Posterior cingulate gyrus (tissue), 11 donors: ENCODE measurements at regions not wholly inside any gene's neighbourhood (a gene's known extent, or its start where the extent isn't known, plus 50 kb on each side); places are given as distances from the start of the nearest gene placed in this dataset.

Source experiments
- DNase-seq, 10 donors: peaks; one replicate each; pipeline versions ENCODE4 v3.0.0 to v3.0.0-alpha.2; 2020 to 2021; ENCODE audit warnings: mixed read lengths in 3 of 10
- intact Hi-C: fragments of 100-400 bp; cut with DNase I; formaldehyde crosslinking; loops from one replicate; pipeline ENCODE4 v1.15.1; 2023

GRCh38 chr2:71759060-71759459, 305.7 kb downstream of the DYSF start:
- intact Hi-C loops = no loop called here
- no peak for DNase-seq

GRCh38 chr2:71757351-71757750, 304.0 kb downstream of the DYSF start:
- intact Hi-C loops = no loop called here
- DNase-seq = no peak

GRCh38 chr2:71756280-71756906, 303.0 kb downstream of the DYSF start:
- intact Hi-C loops = no loop called here
- no peak for DNase-seq

GRCh38 chr2:71751590-71751989, 298.2 kb downstream of the DYSF start:
- intact Hi-C loops = no loop called here
- DNase-seq = no peak

- intact Hi-C loops = no loop called here
- no peak for DNase-seq
Measured at GRCh38 chr2:71749671-71750101, 296.3 kb downstream of the DYSF start.

- DNase-seq = peak in 1 of 10 donors; percentile 73
- intact Hi-C loops = no loop called here
Measured at GRCh38 chr2:71748227-71748626, 294.9 kb downstream of the DYSF start.

GRCh38 chr2:71747559-71747958, 294.2 kb downstream of the DYSF start:
- intact Hi-C loops = no loop called here
- no peak for DNase-seq

GRCh38 chr2:71746946-71747501, 293.7 kb downstream of the DYSF start:
- intact Hi-C loops = no loop called here
- no peak for DNase-seq

- intact Hi-C loops = no loop called here
- no peak for DNase-seq
Measured at GRCh38 chr2:71744781-71745180, 291.4 kb downstream of the DYSF start.

GRCh38 chr2:71743995-71744675, 290.8 kb downstream of the DYSF start:
- intact Hi-C loops = no loop called here
- no peak for DNase-seq

GRCh38 chr2:71742953-71743601, 289.7 kb downstream of the DYSF start:
- intact Hi-C loops = no loop called here
- DNase-seq = peak in 3 of 10 donors; percentile 23 to 39 (median 24)

- intact Hi-C loops = no loop called here
- peak in 4 of 10 donors; percentile 20 to 91 (median 24) for DNase-seq
Measured at GRCh38 chr2:71736986-71737385, 283.6 kb downstream of the DYSF start.

- intact Hi-C loops = no loop called here
- DNase-seq = no peak
Measured at GRCh38 chr2:71736091-71736861, 282.9 kb downstream of the DYSF start.
